SK-N-SH (cell line): ENCODE measurements at regions not wholly inside any gene's neighbourhood (a gene's known extent, or its start where the extent isn't known, plus 50 kb on each side); places are given as distances from the start of the nearest gene placed in this dataset.
A peak's percentile ranks its signal among the peaks of the same experiment; 100 is the strongest.
"Not testable (repeated sequence)": the region's sequence is repeated elsewhere in the genome, so short reads cannot be mapped to it uniquely, and the experiment has no call there.

Experiments
- CTCF ChIA-PET: fragments of 300-600, 350-600 bp; formaldehyde crosslinking; extraction: SDS; loops from one replicate; lab custom pipeline; 2021; lab: Yijun Ruan, JAX
- POLR2A ChIA-PET: fragments of 350-600 bp; sonication (Branson Sonifier 250); formaldehyde crosslinking; extraction: SDS; loops from one replicate; lab custom pipeline; 2020; ENCODE audit warnings: antibody characterized with exemption, inconsistent platforms; lab: Yijun Ruan, JAX
- DNase-seq: peaks from one replicate; pipeline ENCODE4 v3.0.0; 2012
- H2AFZ ChIP-seq: fragments of 200-600 bp; sonication (generic); 2 replicates; pipeline ENCODE4 v1.8.1; 2016; ENCODE audit warnings: antibody characterized with exemption, mild to moderate bottlenecking, low read depth
- H3F3A ChIP-seq: fragments of 200-600 bp; sonication (generic); replicated peaks from 2 replicates; pipeline ENCODE3; 2016; ENCODE audit warnings: antibody characterized with exemption, mild to moderate bottlenecking; ENCODE audit not compliant: insufficient read depth
- H3K27ac ChIP-seq, 2 experiments: fragments of 200-500 bp in 1 of 2; fragments of 200-600 bp in 1 of 2; sonication (Bioruptor generic) in 1 of 2; sonication (generic), shearing (Covaris generic) in 1 of 2; 2 replicates each; pipeline versions ENCODE4 v1.5.1 to v1.6.1; 2014 to 2016; ENCODE audit warnings: low read depth in 2 of 2, inconsistent platforms in 1 of 2, low read length in 1 of 2, mild to moderate bottlenecking in 1 of 2, mixed read lengths in 1 of 2
- H3K27me3 ChIP-seq: fragments of 200-600 bp; sonication (generic), shearing (Covaris generic); 2 replicates; pipeline ENCODE4 v1.6.1; 2016; ENCODE audit warnings: mixed run types; ENCODE audit not compliant: insufficient read depth
- H3K36me3 ChIP-seq, 2 experiments: fragments of 200-500 bp in 1 of 2; fragments of 200-600 bp in 1 of 2; sonication (Bioruptor generic) in 1 of 2; sonication (generic) in 1 of 2; replicated peaks in 1 of 2; 2 replicates each; pipeline versions ENCODE3 to v1.5.1; 2014 to 2016; ENCODE audit warnings: low read length in 1 of 2, mild to moderate bottlenecking in 1 of 2; ENCODE audit not compliant: insufficient read depth in 2 of 2, control insufficient read depth in 1 of 2
- H3K4me1 ChIP-seq, 2 experiments: fragments of 200-500 bp in 1 of 2; fragments of 200-600 bp in 1 of 2; sonication (Bioruptor generic) in 1 of 2; sonication (generic), shearing (Covaris generic) in 1 of 2; 2 replicates each; pipeline versions ENCODE4 v1.5.1 to v1.6.1; 2014 to 2016; ENCODE audit warnings: low read depth in 1 of 2, low read length in 1 of 2, mixed run types in 1 of 2; ENCODE audit not compliant: insufficient read depth in 2 of 2, control insufficient read depth in 1 of 2
- H3K4me2 ChIP-seq: fragments of 200-600 bp; sonication (generic), shearing (Covaris generic); 2 replicates; pipeline ENCODE4 v1.6.1; 2017; ENCODE audit warnings: mixed run types
- H3K4me3 ChIP-seq, 2 experiments: fragments of 200-500 bp in 1 of 2; fragments of 200-600 bp in 1 of 2; sonication (Bioruptor generic) in 1 of 2; sonication (generic), shearing (Covaris generic) in 1 of 2; 2 replicates each; pipeline versions ENCODE4 v1.5.1 to v1.8.1; 2014 to 2016; ENCODE audit warnings: low read depth in 2 of 2, inconsistent platforms in 1 of 2, low read length in 1 of 2, mild to moderate bottlenecking in 1 of 2, mixed read lengths in 1 of 2, moderate library complexity in 1 of 2
- H3K79me2 ChIP-seq: fragments of 200-600 bp; sonication (generic); 2 replicates; pipeline ENCODE4 v1.8.1; 2017; ENCODE audit warnings: mild to moderate bottlenecking; ENCODE audit not compliant: insufficient read depth
- H3K9ac ChIP-seq: fragments of 200-600 bp; sonication (generic); 2 replicates; pipeline ENCODE4 v1.6.1; 2017; ENCODE audit warnings: mixed run types
- H3K9me2 ChIP-seq: fragments of 200-600 bp; sonication (generic); 2 replicates; pipeline ENCODE4 v1.6.1; 2017; ENCODE audit warnings: mixed run types
- H3K9me3 ChIP-seq: fragments of 200-600 bp; sonication (generic); 2 replicates; pipeline ENCODE4 v1.6.1; 2017; ENCODE audit warnings: mixed run types, mild to moderate bottlenecking, moderate library complexity
- H4K20me1 ChIP-seq: fragments of 200-600 bp; sonication (generic); 2 replicates; pipeline ENCODE4 v1.6.1; 2017; ENCODE audit warnings: mild to moderate bottlenecking, mixed run types; ENCODE audit not compliant: insufficient read depth
- RAD21 ChIP-seq: IDR thresholded peaks from 2 replicates; pipeline ENCODE4 v1.6.1; 2012; ENCODE audit warnings: mild to moderate bottlenecking, low read length
- SMC3 ChIP-seq: IDR thresholded peaks from 2 replicates; pipeline ENCODE4 v1.6.1; 2012; ENCODE audit warnings: low read depth, low read length, improper control_type of control experiment
- WGBS: methylation state at CpG from one replicate; pipeline ENCODE4 v1.1.6; 2017; ENCODE audit warnings: low lambda C conversion rate; 5-methylcytosine and 5-hydroxymethylcytosine counted together
- TF ChIP-seq, protein P1 (sequence below): fragments of 200-600 bp; sonication (generic); IDR thresholded peaks from 2 replicates; pipeline ENCODE4 v1.6.1; 2017; ENCODE audit warnings: antibody characterized with exemption, mild to moderate bottlenecking, moderate library complexity

DNA sequence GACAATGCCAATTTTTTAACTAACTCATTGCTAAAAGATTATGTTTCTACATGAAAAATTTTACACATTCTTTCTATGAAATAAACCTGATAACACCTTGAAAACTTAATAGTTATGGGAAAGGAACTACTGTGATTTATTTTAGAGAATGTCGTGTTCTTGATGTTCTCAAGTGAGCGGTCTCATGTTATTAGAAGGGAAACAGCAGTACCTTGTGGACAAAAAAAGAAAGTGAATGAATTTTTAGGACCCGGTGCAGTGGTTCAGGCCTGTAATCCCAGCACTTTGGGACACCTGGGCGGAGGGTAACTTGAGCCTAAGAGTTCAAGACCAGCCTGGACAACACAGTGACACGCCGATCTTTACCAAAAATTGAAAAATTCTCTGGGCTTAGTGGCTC lies 908.5 kb upstream of the DEFB115 start:
- H3K36me3 ChIP-seq, H3K27me3 ChIP-seq, H3F3A ChIP-seq, H4K20me1 ChIP-seq, CTCF ChIA-PET, POLR2A ChIA-PET, H3K4me2 ChIP-seq, H3K27ac ChIP-seq, H2AFZ ChIP-seq, DNase-seq, H3K4me3 ChIP-seq, H3K9me2 ChIP-seq, H3K9me3 ChIP-seq, H3K79me2 ChIP-seq, H3K4me1 ChIP-seq, H3K9ac ChIP-seq: not testable (repeated sequence)
- TF ChIP-seq, protein P1, sequence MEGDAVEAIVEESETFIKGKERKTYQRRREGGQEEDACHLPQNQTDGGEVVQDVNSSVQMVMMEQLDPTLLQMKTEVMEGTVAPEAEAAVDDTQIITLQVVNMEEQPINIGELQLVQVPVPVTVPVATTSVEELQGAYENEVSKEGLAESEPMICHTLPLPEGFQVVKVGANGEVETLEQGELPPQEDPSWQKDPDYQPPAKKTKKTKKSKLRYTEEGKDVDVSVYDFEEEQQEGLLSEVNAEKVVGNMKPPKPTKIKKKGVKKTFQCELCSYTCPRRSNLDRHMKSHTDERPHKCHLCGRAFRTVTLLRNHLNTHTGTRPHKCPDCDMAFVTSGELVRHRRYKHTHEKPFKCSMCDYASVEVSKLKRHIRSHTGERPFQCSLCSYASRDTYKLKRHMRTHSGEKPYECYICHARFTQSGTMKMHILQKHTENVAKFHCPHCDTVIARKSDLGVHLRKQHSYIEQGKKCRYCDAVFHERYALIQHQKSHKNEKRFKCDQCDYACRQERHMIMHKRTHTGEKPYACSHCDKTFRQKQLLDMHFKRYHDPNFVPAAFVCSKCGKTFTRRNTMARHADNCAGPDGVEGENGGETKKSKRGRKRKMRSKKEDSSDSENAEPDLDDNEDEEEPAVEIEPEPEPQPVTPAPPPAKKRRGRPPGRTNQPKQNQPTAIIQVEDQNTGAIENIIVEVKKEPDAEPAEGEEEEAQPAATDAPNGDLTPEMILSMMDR = peak; percentile 27; the same call in 1 of the 2 replicates
- TF ChIP-seq SMC3 = peak; percentile 5; the same call in 1 of the 2 replicates
- peak; percentile 57 for TF ChIP-seq RAD21
- WGBS = 12% methylated on average over 5 of the region's 6 CpGs

DNA sequence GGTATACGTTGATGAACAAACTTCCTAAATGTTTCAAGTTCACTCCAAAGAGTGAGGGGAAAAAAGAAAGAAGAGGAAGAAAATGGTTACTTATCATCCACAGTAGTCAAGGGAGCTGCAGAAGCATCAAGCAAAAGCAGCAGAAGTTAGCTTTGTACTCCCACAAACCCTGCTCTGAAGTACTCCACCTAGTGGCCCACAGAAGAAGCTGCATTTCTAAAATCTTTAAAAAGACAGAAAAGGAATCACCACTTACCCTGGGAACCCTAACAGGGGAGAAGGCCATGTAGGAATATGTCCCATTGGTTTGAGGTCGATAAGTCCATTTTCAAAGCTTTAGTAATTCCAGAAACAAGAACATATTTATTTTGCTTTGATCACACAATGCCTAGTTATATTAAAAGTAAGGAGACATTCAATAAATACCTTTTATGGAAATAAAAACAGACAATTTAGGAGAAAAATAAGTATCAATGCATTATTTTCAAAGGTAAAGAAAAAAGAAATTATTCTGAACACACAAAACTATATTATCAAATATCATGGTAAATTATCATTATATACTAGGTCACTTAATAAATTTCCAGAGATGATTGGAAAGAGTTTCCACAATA lies 900.5 kb upstream of the DEFB115 start:
- WGBS = 0% methylated on average over 2 of the region's 2 CpGs
- POLR2A ChIA-PET = not testable (repeated sequence)
- CTCF ChIA-PET = interaction anchor here (0.7 to 1.2 kb wide), 4 partner anchors 15 to 1030 kb away, joined by 3 to 6 read pairs (median 3); no protein-coding TSS in a partner anchor

DNA sequence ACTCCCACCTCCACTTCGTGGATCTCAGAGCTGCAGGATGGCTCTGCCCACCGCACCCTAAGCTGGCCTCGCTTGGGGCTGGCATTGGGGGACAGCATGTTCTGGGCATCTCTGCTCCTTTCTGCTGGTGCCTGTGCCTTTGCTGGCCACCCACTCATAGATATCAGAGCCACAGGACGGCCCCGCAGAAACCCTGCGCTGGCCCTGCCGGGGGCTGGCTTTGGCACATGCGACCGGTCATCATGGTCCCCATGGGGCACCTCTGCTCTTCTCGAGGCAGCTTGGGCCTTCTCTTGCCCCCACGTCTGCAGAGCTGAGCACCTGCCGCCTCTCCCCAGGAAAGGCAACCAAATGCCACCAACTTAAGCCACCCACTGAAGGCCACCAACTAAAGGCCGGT lies 895.7 kb upstream of the DEFB115 start:
- H3K9me3 ChIP-seq, H2AFZ ChIP-seq, H3K27me3 ChIP-seq, H3K4me2 ChIP-seq, POLR2A ChIA-PET, H3F3A ChIP-seq, H3K79me2 ChIP-seq, H3K4me1 ChIP-seq, H3K9ac ChIP-seq, H4K20me1 ChIP-seq, H3K27ac ChIP-seq, H3K36me3 ChIP-seq, H3K9me2 ChIP-seq, H3K4me3 ChIP-seq, DNase-seq, CTCF ChIA-PET: not testable (repeated sequence)
- WGBS = 49% methylated on average over 8 of the region's 13 CpGs

More for the DNA sequence above, 900.5 kb upstream of the DEFB115 start:
- not testable (repeated sequence) for H3K27ac ChIP-seq, H3K27me3 ChIP-seq, H3K9me3 ChIP-seq, DNase-seq, H3F3A ChIP-seq, H3K36me3 ChIP-seq, H4K20me1 ChIP-seq, H3K79me2 ChIP-seq, H2AFZ ChIP-seq, H3K4me2 ChIP-seq, H3K4me1 ChIP-seq, H3K9me2 ChIP-seq, H3K4me3 ChIP-seq, H3K9ac ChIP-seq
- TF ChIP-seq, protein P1 = peak; percentile 72
- TF ChIP-seq RAD21 (peak; percentile 33), SMC3 (peak; percentile 27; the same call in 1 of the 2 replicates)

DNA sequence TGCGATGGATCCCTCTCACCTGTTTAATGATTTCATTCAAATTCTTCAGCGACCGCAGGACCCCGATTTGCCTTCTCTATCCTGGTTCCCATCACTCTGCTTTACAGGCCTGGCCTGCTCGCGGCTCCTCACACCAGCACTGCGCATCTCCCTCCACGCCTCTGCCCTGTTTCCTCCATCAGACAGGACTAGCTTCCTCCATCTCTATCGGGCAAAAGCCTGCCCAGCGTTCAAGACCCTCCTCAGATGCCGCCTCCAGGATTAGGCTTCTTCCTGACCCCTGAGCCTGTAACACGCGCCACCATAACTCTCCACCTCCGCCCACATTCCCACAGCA lies 881.1 kb upstream of the DEFB115 start:
- Histone ChIP-seq H3K4me3 (peak overlapping the region; percentile 85 to 87), H2AFZ (peak overlapping the region; percentile 98), H3K27ac (peak overlapping the region in 1 of 2 experiments; percentile 40; a peak in 1 of 4 replicates), H3K79me2 (peaks cover 20% of the 10 kb centered on the region; the same call in 1 of the 2 replicates), H3K4me2 (peak overlapping the region; percentile 90)
- H4K20me1 ChIP-seq, H3F3A ChIP-seq, H3K9me3 ChIP-seq, H3K4me1 ChIP-seq, DNase-seq, POLR2A ChIA-PET, CTCF ChIA-PET, H3K36me3 ChIP-seq, H3K9me2 ChIP-seq, H3K9ac ChIP-seq, H3K27me3 ChIP-seq: not testable (repeated sequence)
- 62% methylated on average over 14 of the region's 14 CpGs for WGBS
